SW 1271 (cell line): ENCODE measurements at regions not wholly inside any gene's neighbourhood (a gene's known extent, or its start where the extent isn't known, plus 50 kb on each side); places are given as distances from the start of the nearest gene placed in this dataset.

Source experiments
- DNase-seq, 2 experiments: peaks; one replicate each; lab custom pipeline; 2025; lab: John Stamatoyannopoulos, UW

GRCh38 chr10:4075443-4075842, 290.4 kb upstream of the KLF6 start:
- DNase-seq = no peak

GRCh38 chr10:4074545-4075407, 289.8 kb upstream of the KLF6 start:
- DNase-seq = no peak

GRCh38 chr10:4073912-4074311, 288.9 kb upstream of the KLF6 start:
- DNase-seq = no peak

GRCh38 chr10:4070921-4071660, 286.1 kb upstream of the KLF6 start:
- no peak for DNase-seq

- no peak for DNase-seq
Observed at GRCh38 chr10:4070184-4070583, 285.2 kb upstream of the KLF6 start.

- no peak for DNase-seq
Observed at GRCh38 chr10:4069491-4069890, 284.5 kb upstream of the KLF6 start.

GRCh38 chr10:4068629-4069028, 283.6 kb upstream of the KLF6 start:
- DNase-seq = no peak

- DNase-seq = no peak
Observed at GRCh38 chr10:4067931-4068561, 283.0 kb upstream of the KLF6 start.

- DNase-seq = no peak
Observed at GRCh38 chr10:4067531-4067930, 282.5 kb upstream of the KLF6 start.

GRCh38 chr10:4066581-4067390, 281.8 kb upstream of the KLF6 start:
- no peak for DNase-seq

- DNase-seq = no peak
Observed at GRCh38 chr10:4064489-4064888, 279.5 kb upstream of the KLF6 start.

- DNase-seq = no peak
Observed at GRCh38 chr10:4063717-4064116, 278.7 kb upstream of the KLF6 start.

GRCh38 chr10:4062751-4063150, 277.7 kb upstream of the KLF6 start:
- DNase-seq = no peak

GRCh38 chr10:4062072-4062471, 277.1 kb upstream of the KLF6 start:
- DNase-seq = no peak

GRCh38 chr10:4061441-4061951, 276.5 kb upstream of the KLF6 start:
- DNase-seq = no peak

GRCh38 chr10:4059471-4060138, 274.6 kb upstream of the KLF6 start:
- no peak for DNase-seq

GRCh38 chr10:4058514-4059029, 273.6 kb upstream of the KLF6 start:
- no peak for DNase-seq

- no peak for DNase-seq
Observed at GRCh38 chr10:4057725-4058513, 272.9 kb upstream of the KLF6 start.

- DNase-seq = no peak
Observed at GRCh38 chr10:4057021-4057420, 272.0 kb upstream of the KLF6 start.
